H1 (cell line): ENCODE measurements at regions not wholly inside any gene's neighbourhood (a gene's known extent, or its start where the extent isn't known, plus 50 kb on each side); places are given as distances from the start of the nearest gene placed in this dataset.

Experiments used
- CTCF ChIP-seq, 3 experiments: IDR thresholded peaks; 1 replicate in 2 of 3; 2 replicates in 1 of 3; pipeline versions ENCODE4 v1.5.1 to v1.6.1; 2011; ENCODE audit warnings: low read length in 3 of 3, mild to moderate bottlenecking in 3 of 3, inconsistent platforms in 2 of 3, low read depth in 1 of 3, moderate library complexity in 1 of 3; ENCODE audit not compliant: insufficient read depth in 1 of 3; ENCODE audit errors: control extremely low read depth in 1 of 3
- POLR2A ChIP-seq, 2 experiments: IDR thresholded peaks; 1 replicate in 1 of 2; 2 replicates in 1 of 2; pipeline ENCODE4 v1.6.1; 2011; ENCODE audit warnings: low read depth in 2 of 2, low read length in 2 of 2, mild to moderate bottlenecking in 2 of 2; ENCODE audit errors: control extremely low read depth in 1 of 2

- no peak for TF ChIP-seq CTCF (IDR thresholded peaks at IDR 0.05; ENCODE audit: control extremely low read depth in 1 of 3, insufficient read depth in 1 of 3, low read depth in 1 of 3, low read length in 3 of 3)
- TF ChIP-seq POLR2A (IDR thresholded peaks at IDR 0.05; ENCODE audit: control extremely low read depth in 1 of 2, low read depth in 2 of 2, low read length in 2 of 2) = no peak
Observed at GRCh38 chr2:150133623-150134022, 353.8 kb downstream of the RND3 start.
